DMS153 (cell line): ENCODE measurements at regions not wholly inside any gene's neighbourhood (a gene's known extent, or its start where the extent isn't known, plus 50 kb on each side); places are given as distances from the start of the nearest gene placed in this dataset.
"Not testable (repeated sequence)": the region's sequence is repeated elsewhere in the genome, so short reads cannot be mapped to it uniquely, and the experiment has no call there.

Experiments used
- DNase-seq: peaks from one replicate; lab custom pipeline; 2025; lab: John Stamatoyannopoulos, UW

- not testable (repeated sequence) for DNase-seq
These were observed 111.7 kb upstream of the LPCAT1 start for GRCh38 chr5:1635477-1635876.

GRCh38 chr5:1634337-1634661 lies 110.5 kb upstream of the LPCAT1 start:
- DNase-seq = no peak

GRCh38 chr5:1633605-1634336 lies 110.0 kb upstream of the LPCAT1 start:
- peak; percentile 82 for DNase-seq

- not testable (repeated sequence) for DNase-seq
These were observed 107.2 kb upstream of the LPCAT1 start for GRCh38 chr5:1631004-1631403.

GRCh38 chr5:1626397-1626796 lies 102.6 kb upstream of the LPCAT1 start:
- DNase-seq = not testable (repeated sequence)

GRCh38 chr5:1619531-1619930 lies 95.8 kb upstream of the LPCAT1 start:
- not testable (repeated sequence) for DNase-seq

GRCh38 chr5:1618296-1618865 lies 94.6 kb upstream of the LPCAT1 start:
- DNase-seq = not testable (repeated sequence)

GRCh38 chr5:1617236-1617755 lies 93.5 kb upstream of the LPCAT1 start:
- DNase-seq = not testable (repeated sequence)

- DNase-seq = not testable (repeated sequence)
These were observed 89.8 kb upstream of the LPCAT1 start for GRCh38 chr5:1613515-1613914.

GRCh38 chr5:1610526-1610925 lies 86.8 kb upstream of the LPCAT1 start:
- not testable (repeated sequence) for DNase-seq

- peak; percentile 45 for DNase-seq
These were observed 85.4 kb upstream of the LPCAT1 start for GRCh38 chr5:1609111-1609510.

GRCh38 chr5:1608336-1608735 lies 84.6 kb upstream of the LPCAT1 start:
- DNase-seq = not testable (repeated sequence)

GRCh38 chr5:1606951-1607350 lies 83.2 kb upstream of the LPCAT1 start:
- DNase-seq = not testable (repeated sequence)

- DNase-seq = peak; percentile 98
These were observed 80.2 kb upstream of the LPCAT1 start for GRCh38 chr5:1603916-1604315.

GRCh38 chr5:1601565-1601964 lies 77.8 kb upstream of the LPCAT1 start:
- DNase-seq = peak; percentile 56

GRCh38 chr5:1598950-1599737 lies 75.4 kb upstream of the LPCAT1 start:
- not testable (repeated sequence) for DNase-seq

- DNase-seq = not testable (repeated sequence)
These were observed 73.3 kb upstream of the LPCAT1 start for GRCh38 chr5:1597093-1597473.

GRCh38 chr5:1596462-1597092 lies 72.8 kb upstream of the LPCAT1 start:
- not testable (repeated sequence) for DNase-seq

GRCh38 chr5:1594357-1595106 lies 70.8 kb upstream of the LPCAT1 start:
- DNase-seq = peak; percentile 46

- no peak for DNase-seq
These were observed 70.2 kb upstream of the LPCAT1 start for GRCh38 chr5:1593903-1594356.

- DNase-seq = not testable (repeated sequence)
These were observed 64.4 kb upstream of the LPCAT1 start for GRCh38 chr5:1588071-1588694.
